Uterus (tissue), 3 donors: ENCODE measurements at regions not wholly inside any gene's neighbourhood (a gene's known extent, or its start where the extent isn't known, plus 50 kb on each side); places are given as distances from the start of the nearest gene placed in this dataset.
"Not testable (repeated sequence)": the region's sequence is repeated elsewhere in the genome, so short reads cannot be mapped to it uniquely, and the experiment has no call there.

Experiments
- DNase-seq, 2 donors: peaks; one replicate each; pipeline ENCODE4 v3.0.0-alpha.2; 2019 to 2020
- H3K27ac ChIP-seq, 2 donors: fragments of 200-600 bp; sonication (generic); 1 replicate in 1 of 2; 2 replicates in 1 of 2; pipeline ENCODE4 v1.5.1; 2016 to 2018
- H3K27me3 ChIP-seq, 2 donors: fragments of 200-600 bp; sonication (generic); one replicate each; pipeline ENCODE4 v1.5.1; 2018 to 2019; ENCODE audit warnings: control low read depth in 1 of 2
- H3K36me3 ChIP-seq, 2 donors: fragments of 200-600 bp; sonication (generic); one replicate each; pipeline ENCODE4 v1.5.1; 2019; ENCODE audit warnings: control low read depth in 1 of 2
- H3K4me1 ChIP-seq, 2 donors: fragments of 200-600 bp; sonication (generic); one replicate each; pipeline ENCODE4 v1.5.1; 2018 to 2019; ENCODE audit warnings: control low read depth in 1 of 2
- H3K4me3 ChIP-seq, 2 donors: fragments of 200-600 bp; sonication (generic); 1 replicate in 1 of 2; 2 replicates in 1 of 2; pipeline ENCODE4 v1.5.1; 2018 to 2019; ENCODE audit warnings: mild to moderate bottlenecking in 1 of 2
- H3K9me3 ChIP-seq, 2 donors: fragments of 200-600 bp; sonication (generic); one replicate each; pipeline ENCODE4 v1.5.1; 2019; ENCODE audit warnings: control low read depth in 1 of 2
- POLR2A ChIP-seq, 2 donors: fragments of 450-650 bp; IDR thresholded peaks; one replicate each; pipeline ENCODE4 v1.6.1; 2016; ENCODE audit warnings: antibody characterized with exemption in 2 of 2, mild to moderate bottlenecking in 1 of 2, moderate library complexity in 1 of 2
- intact Hi-C: fragments of 100-400 bp; cut with DNase I; formaldehyde crosslinking; loops from one replicate; pipeline ENCODE4 v1.15.1; 2023; ENCODE audit warnings: low total_unique reads
- TF ChIP-seq, protein P1 (sequence below), 4 experiments: fragments of 200-600 bp in 2 of 4; fragments of 450-650 bp in 2 of 4; sonication (generic) in 2 of 4; IDR thresholded peaks; one replicate each; pipeline ENCODE4 v1.5.1; 2016 to 2019; ENCODE audit warnings: antibody characterized with exemption in 4 of 4, mild to moderate bottlenecking in 2 of 4, moderate library complexity in 1 of 4
- donor health status: DM: yes; HTN: yes; CAD: no.

DNA sequence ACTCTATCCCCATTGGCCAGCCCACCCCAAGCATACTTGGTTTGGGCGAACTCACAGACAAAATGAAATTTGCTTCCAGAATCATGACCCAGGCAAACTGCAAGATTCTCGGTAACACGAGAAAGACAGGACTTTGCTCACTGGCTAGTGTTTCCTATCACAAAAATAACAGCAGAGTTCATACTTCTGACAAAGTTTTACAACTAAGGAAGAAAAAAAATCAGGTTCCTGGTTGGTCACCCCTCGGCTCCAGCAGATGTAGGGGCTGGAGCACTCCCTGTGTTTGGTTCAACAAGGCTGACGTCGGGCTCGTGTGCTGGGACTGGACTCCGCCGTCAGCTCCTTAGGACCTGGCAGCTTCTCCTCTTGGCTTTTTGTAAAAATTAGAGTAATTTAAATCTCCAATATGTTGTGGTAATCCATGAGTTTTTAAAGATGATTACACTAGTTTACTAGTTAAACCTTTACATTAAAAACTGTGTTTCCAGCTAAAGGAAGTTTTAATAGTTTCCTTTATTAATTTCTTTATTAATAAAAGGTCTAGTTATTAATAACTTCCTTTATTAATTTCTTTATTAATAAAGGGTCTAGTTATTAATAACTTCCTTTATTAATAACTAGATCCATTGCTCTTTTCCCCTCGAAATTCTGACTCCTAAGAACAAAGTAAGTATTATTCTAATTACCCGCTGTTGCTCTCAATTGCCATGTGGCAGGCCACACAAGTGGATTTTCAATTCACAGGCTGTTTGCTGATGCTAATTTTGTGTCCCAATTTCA, 115.6 kb upstream of the RNF32 start:
- Histone ChIP-seq H3K36me3 (no peaks in the 10 kb centered on the region), H3K4me1 (no peaks in the 10 kb centered on the region), H3K9me3 (no peaks in the 10 kb centered on the region), H3K4me3 (no peak overlapping the region), H3K27ac (no peak overlapping the region), H3K27me3 (no peaks in the 10 kb centered on the region)
- DNase-seq = no peak
- TF ChIP-seq POLR2A (IDR thresholded peaks at IDR 0.05) = no peak
- TF ChIP-seq, protein P1, sequence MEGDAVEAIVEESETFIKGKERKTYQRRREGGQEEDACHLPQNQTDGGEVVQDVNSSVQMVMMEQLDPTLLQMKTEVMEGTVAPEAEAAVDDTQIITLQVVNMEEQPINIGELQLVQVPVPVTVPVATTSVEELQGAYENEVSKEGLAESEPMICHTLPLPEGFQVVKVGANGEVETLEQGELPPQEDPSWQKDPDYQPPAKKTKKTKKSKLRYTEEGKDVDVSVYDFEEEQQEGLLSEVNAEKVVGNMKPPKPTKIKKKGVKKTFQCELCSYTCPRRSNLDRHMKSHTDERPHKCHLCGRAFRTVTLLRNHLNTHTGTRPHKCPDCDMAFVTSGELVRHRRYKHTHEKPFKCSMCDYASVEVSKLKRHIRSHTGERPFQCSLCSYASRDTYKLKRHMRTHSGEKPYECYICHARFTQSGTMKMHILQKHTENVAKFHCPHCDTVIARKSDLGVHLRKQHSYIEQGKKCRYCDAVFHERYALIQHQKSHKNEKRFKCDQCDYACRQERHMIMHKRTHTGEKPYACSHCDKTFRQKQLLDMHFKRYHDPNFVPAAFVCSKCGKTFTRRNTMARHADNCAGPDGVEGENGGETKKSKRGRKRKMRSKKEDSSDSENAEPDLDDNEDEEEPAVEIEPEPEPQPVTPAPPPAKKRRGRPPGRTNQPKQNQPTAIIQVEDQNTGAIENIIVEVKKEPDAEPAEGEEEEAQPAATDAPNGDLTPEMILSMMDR (IDR thresholded peaks at IDR 0.05) = no peak
- intact Hi-C loops = no loop called here

DNA sequence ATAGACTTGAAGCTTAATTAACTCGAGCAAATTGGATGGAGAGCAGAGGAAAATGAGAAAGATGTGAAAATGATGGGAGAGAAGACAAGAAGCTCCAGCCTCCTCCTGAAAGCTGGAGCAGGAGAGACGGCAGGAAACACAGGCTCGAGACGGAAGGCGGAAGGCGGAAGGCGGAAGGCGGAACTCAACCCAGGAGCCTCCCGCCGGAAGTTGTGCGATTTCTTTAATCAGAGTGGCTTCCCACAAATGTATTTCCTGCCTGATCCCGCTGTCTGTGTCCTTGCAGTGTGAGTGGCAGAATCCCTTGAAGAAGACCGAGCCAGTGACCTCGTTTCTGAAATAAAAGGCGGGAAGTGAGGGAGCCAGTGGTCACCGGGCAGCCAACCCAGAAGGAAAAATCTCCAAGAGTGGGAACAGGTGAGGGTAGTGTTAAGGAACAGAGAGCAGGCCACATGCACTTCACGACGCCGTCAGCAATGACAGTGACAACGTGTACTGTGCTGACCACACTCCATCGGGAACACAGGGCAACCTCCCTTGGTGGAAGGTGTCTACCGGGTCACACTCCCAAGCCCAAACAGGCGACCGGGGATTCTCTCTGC, 117.0 kb upstream of the RNF32 start:
- no peak overlapping the region for H3K27ac ChIP-seq
- no peaks in the 10 kb centered on the region for H3K27me3 ChIP-seq
- H3K9me3 ChIP-seq = no peaks in the 10 kb centered on the region
- intact Hi-C loops = no loop called here
- DNase-seq = no peak
- no peak for TF ChIP-seq POLR2A (IDR thresholded peaks at IDR 0.05)
- TF ChIP-seq, protein P1 (IDR thresholded peaks at IDR 0.05) = no peak
- H3K4me1 ChIP-seq = no peaks in the 10 kb centered on the region
- no peak overlapping the region for H3K4me3 ChIP-seq
- H3K36me3 ChIP-seq = no peaks in the 10 kb centered on the region

DNA sequence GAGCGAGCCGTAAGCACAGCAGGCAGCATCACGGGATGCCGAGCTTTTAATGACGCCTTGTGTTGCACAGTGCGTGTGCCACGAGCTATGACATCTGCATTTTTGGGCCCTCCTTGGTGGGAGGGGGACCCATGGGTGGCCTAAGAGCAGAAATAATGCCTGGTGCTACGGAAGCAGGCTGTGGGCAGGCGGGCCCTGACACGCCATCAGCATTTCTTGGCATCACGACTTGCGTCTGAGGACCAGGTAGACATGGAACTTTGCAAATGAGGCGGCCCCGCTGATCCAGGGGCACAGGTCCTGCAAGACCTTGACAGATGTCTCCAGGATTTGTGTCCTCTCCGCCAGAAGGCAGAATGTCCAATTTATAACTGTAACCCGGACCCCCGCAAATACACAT, 117.8 kb upstream of the RNF32 start:
- Histone ChIP-seq H3K9me3 (no peaks in the 10 kb centered on the region), H3K36me3 (no peaks in the 10 kb centered on the region), H3K4me3 (no peak overlapping the region), H3K27me3 (no peaks in the 10 kb centered on the region), H3K27ac (no peak overlapping the region), H3K4me1 (no peaks in the 10 kb centered on the region)
- DNase-seq = no peak
- intact Hi-C loops = no loop called here
- no peak for TF ChIP-seq POLR2A (IDR thresholded peaks at IDR 0.05)
- TF ChIP-seq, protein P1 (IDR thresholded peaks at IDR 0.05) = no peak

DNA sequence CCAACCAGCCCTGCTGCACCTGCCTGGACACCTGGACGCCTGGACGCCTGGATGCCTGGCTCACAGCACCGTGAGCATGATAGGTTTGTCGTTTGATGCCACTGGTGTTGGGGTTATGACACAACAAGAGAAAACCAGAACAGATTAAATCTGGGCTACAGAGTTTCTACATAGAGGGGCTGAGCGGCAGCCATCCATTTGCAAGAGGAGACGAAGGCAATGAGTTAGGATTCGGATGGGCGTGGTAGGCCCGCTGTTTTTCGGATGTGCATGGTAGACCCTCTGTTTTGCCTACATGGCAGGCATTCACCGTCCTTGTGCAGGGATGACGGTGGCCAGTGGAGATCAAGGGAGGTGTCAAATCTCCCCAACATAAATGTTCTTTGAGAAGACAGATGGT, 121.5 kb upstream of the RNF32 start:
- H3K4me3 ChIP-seq = no peak overlapping the region
- H3K9me3 ChIP-seq = no peaks in the 10 kb centered on the region
- intact Hi-C loops = no loop called here
- H3K27ac ChIP-seq = no peak overlapping the region
- no peak for DNase-seq
- no peak for TF ChIP-seq POLR2A (IDR thresholded peaks at IDR 0.05)
- TF ChIP-seq, protein P1 (IDR thresholded peaks at IDR 0.05) = no peak
- no peaks in the 10 kb centered on the region for H3K27me3 ChIP-seq
- no peaks in the 10 kb centered on the region for H3K4me1 ChIP-seq
- H3K36me3 ChIP-seq = no peaks in the 10 kb centered on the region

DNA sequence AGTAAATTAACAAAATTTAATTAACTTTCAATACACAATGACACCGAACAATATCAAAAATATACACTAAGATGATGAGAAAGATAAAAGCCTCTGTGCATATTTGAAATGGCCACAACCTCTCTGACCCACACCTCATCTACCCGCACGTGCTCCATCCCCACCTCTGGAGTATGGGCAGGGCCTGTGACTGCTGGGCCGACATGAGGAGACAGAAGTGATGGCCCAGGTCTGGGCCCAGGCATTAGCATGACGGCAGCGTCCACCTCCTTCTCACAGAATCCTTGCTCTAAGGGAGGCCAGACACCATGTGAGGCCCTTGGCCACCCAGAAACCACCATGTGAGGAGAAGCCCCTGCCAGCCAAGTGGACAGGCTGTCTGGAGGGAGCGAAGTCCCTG, 122.1 kb upstream of the RNF32 start:
- TF ChIP-seq, protein P1 (IDR thresholded peaks at IDR 0.05) = no peak
- no peak overlapping the region for H3K27ac ChIP-seq
- H3K4me1 ChIP-seq = no peaks in the 10 kb centered on the region
- H3K27me3 ChIP-seq = no peaks in the 10 kb centered on the region
- no peaks in the 10 kb centered on the region for H3K9me3 ChIP-seq
- no peak for DNase-seq
- intact Hi-C loops = no loop called here
- no peaks in the 10 kb centered on the region for H3K36me3 ChIP-seq
- no peak overlapping the region for H3K4me3 ChIP-seq

DNA sequence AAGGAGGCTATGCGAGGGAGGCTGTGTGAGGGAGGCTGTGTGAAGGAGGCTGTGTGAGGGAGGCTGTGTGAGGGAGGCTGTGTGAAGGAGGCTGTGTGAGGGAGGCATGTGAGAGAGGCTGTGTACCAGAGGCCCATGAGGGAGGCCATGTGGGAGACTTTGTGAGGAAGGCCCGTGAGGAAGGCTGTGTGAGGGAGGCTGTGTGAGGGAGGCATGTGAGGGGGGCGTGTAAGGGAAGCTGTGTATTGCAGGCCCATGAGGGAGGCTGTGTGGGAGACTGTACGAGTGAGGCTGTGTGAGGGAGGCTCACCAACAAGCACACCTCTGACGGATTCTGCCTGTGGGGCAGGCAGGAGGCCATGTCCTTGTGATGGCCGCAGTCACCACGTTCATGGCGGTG, 122.7 kb upstream of the RNF32 start:
- DNase-seq, H3K27me3 ChIP-seq, H3K27ac ChIP-seq, H3K36me3 ChIP-seq, H3K9me3 ChIP-seq, intact Hi-C loops, H3K4me3 ChIP-seq, H3K4me1 ChIP-seq: not testable (repeated sequence)
